Trophoblast cell (in vitro differentiated cells and primary cell): ENCODE measurements at regions not wholly inside any gene's neighbourhood (a gene's known extent, or its start where the extent isn't known, plus 50 kb on each side); places are given as distances from the start of the nearest gene placed in this dataset.

Source experiments
- DNase-seq, 2 donors: peaks; one replicate each; pipeline ENCODE4 v3.0.0-alpha.2; 2016
- H2AFZ ChIP-seq: 2 replicates; pipeline ENCODE4 v1.6.1; 2013; ENCODE audit warnings: low read length, moderate library complexity, mild to moderate bottlenecking; ENCODE audit not compliant: insufficient read depth, poor library complexity
- H2AK5ac ChIP-seq: 2 replicates; pipeline ENCODE4 v1.6.1; 2013; ENCODE audit warnings: mild to moderate bottlenecking, low read length
- H2BK120ac ChIP-seq: 2 replicates; pipeline ENCODE4 v1.6.1; 2013; ENCODE audit warnings: low read length, mild to moderate bottlenecking, moderate library complexity; ENCODE audit not compliant: insufficient read depth, poor library complexity
- H2BK12ac ChIP-seq: 2 replicates; pipeline ENCODE4 v1.6.1; 2013; ENCODE audit warnings: mild to moderate bottlenecking, low read length, moderate library complexity
- H2BK5ac ChIP-seq: 2 replicates; pipeline ENCODE4 v1.6.1; 2013; ENCODE audit warnings: low read length, low read depth, moderate library complexity, mild to moderate bottlenecking; ENCODE audit not compliant: poor library complexity
- H3K14ac ChIP-seq: 2 replicates; pipeline ENCODE4 v1.6.1; 2013; ENCODE audit warnings: mild to moderate bottlenecking, low read length
- H3K18ac ChIP-seq: 2 replicates; pipeline ENCODE4 v1.6.1; 2013; ENCODE audit warnings: mild to moderate bottlenecking, low read length
- H3K23ac ChIP-seq: 2 replicates; pipeline ENCODE4 v1.6.1; 2013; ENCODE audit warnings: low read length
- H3K27ac ChIP-seq: 2 replicates; pipeline ENCODE4 v1.5.1; 2013; ENCODE audit warnings: low read depth, mild to moderate bottlenecking, inconsistent platforms, low read length, moderate library complexity
- H3K27me3 ChIP-seq: 2 replicates; pipeline ENCODE4 v1.6.1; 2013; ENCODE audit warnings: inconsistent platforms, mild to moderate bottlenecking, low read length, moderate library complexity; ENCODE audit not compliant: insufficient read depth
- H3K36me3 ChIP-seq, 2 experiments: 1 replicate in 1 of 2; 2 replicates in 1 of 2; pipeline ENCODE4 v1.6.1; 2013; ENCODE audit warnings: low read length in 2 of 2, mild to moderate bottlenecking in 2 of 2, moderate library complexity in 1 of 2; ENCODE audit not compliant: insufficient read depth in 2 of 2, control insufficient read depth in 1 of 2
- H3K4ac ChIP-seq: 2 replicates; pipeline ENCODE4 v1.6.1; 2013; ENCODE audit warnings: low read depth, mild to moderate bottlenecking, low read length, moderate library complexity
- H3K4me1 ChIP-seq, 2 experiments: 1 replicate in 1 of 2; 2 replicates in 1 of 2; pipeline ENCODE4 v1.6.1; 2013; ENCODE audit warnings: low read length in 2 of 2, mild to moderate bottlenecking in 2 of 2, moderate library complexity in 1 of 2; ENCODE audit not compliant: insufficient read depth in 2 of 2, control insufficient read depth in 1 of 2
- H3K4me2 ChIP-seq: 2 replicates; pipeline ENCODE4 v1.6.1; 2013; ENCODE audit warnings: inconsistent platforms, mild to moderate bottlenecking, low read length, moderate library complexity
- H3K4me3 ChIP-seq: 2 replicates; pipeline ENCODE4 v1.5.1; 2013; ENCODE audit warnings: mild to moderate bottlenecking, low read depth, low read length, inconsistent platforms
- H3K79me1 ChIP-seq: one replicate; pipeline ENCODE4 v1.6.1; 2013; ENCODE audit warnings: low read length
- H3K79me2 ChIP-seq: 2 replicates; pipeline ENCODE4 v1.6.1; 2013; ENCODE audit warnings: low read length, mild to moderate bottlenecking; ENCODE audit not compliant: control insufficient read depth, insufficient read depth, poor library complexity
- H3K9ac ChIP-seq: 2 replicates; pipeline ENCODE4 v1.6.1; 2013; ENCODE audit warnings: mild to moderate bottlenecking, low read length
- H3K9me3 ChIP-seq: 2 replicates; pipeline ENCODE4 v1.6.1; 2013; ENCODE audit warnings: low read depth, mild to moderate bottlenecking, control low read depth, inconsistent platforms, low read length; ENCODE audit not compliant: insufficient read depth
- H4K12ac ChIP-seq: 2 replicates; pipeline ENCODE4 v1.6.1; 2013; ENCODE audit warnings: low read depth, mild to moderate bottlenecking, low read length, moderate library complexity
- H4K8ac ChIP-seq: 2 replicates; pipeline ENCODE4 v1.6.1; 2013; ENCODE audit warnings: low read depth, mild to moderate bottlenecking, low read length, moderate library complexity
- H4K91ac ChIP-seq: one replicate; pipeline ENCODE4 v1.6.1; 2013; ENCODE audit warnings: low read depth, mild to moderate bottlenecking, low read length, moderate library complexity
- WGBS: extraction: QIAGEN DNeasy Blood & Tissue Kit; methylation state at CpG from one replicate; pipeline ENCODE4 v1.1.7; 2013; ENCODE audit warnings: missing lambda C conversion rate; ENCODE audit not compliant: insufficient read length, insufficient coverage; ENCODE audit errors: extremely low coverage; 5-methylcytosine and 5-hydroxymethylcytosine counted together

DNA sequence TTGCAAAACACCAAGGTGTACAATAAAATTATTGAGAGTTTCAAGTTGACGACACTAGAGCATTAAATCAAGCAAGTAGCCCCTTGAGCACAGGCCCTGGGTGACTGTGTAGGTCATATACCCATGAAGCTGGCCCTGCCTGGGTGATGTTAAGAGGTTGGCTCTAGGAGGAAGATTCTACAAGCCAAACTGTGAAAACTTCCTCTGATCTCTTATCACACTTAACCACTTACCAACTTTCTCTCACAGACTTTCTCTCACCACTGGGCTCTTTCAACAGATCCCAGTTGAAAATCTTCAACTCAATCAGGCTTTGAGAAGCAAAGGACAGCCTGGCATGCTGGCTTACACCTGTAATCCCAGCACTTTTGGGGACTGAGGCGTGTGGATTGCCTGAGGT, 186.9 kb upstream of the BTG1 start:
- Histone ChIP-seq H3K79me1 (no peaks in the 10 kb centered on the region), H3K18ac (no peak overlapping the region), H3K14ac (no peak overlapping the region), H3K23ac (no peak overlapping the region), H3K4me2 (no peak overlapping the region), H3K4me3 (no peak overlapping the region), H2BK12ac (no peak overlapping the region), H3K27ac (no peak overlapping the region), H2BK5ac (no peak overlapping the region), H4K8ac (no peak overlapping the region), H3K4ac (no peak overlapping the region), H2AK5ac (no peak overlapping the region), H2BK120ac (no peak overlapping the region), H3K9me3 (peaks cover 3% of the 10 kb centered on the region), H3K4me1 (no peaks in the 10 kb centered on the region), H3K36me3 (no peaks in the 10 kb centered on the region), H4K91ac (no peak overlapping the region), H2AFZ (no peak overlapping the region), H3K9ac (peak overlapping the region; percentile 38), H3K27me3 (no peaks in the 10 kb centered on the region), H4K12ac (no peak overlapping the region), H3K79me2 (no peaks in the 10 kb centered on the region)
- WGBS = no CpG with 5 or more reads among the region's 2 CpGs
- DNase-seq = no peak

DNA sequence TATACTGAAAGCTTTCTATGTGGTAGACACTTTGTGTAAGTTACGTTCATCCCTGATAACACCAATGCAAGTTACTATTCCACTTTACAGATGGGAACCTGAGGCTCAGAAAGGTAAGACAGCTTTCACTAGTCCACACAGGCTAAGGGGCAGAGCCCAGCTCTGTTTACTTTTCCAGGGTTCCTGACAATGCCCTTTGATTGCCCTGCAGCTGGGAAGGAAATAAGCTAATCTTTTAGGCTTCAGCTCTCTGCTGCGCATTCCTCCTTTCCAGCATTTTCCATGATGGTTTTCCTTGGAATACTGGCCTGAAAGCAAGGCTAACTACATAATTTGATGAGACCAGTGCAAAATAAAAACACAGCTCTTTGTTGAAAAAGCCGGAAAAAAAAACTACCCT, 185.7 kb upstream of the BTG1 start:
- DNase-seq = no peak
- H2AFZ ChIP-seq = no peak overlapping the region
- H3K36me3 ChIP-seq = no peaks in the 10 kb centered on the region

DNA sequence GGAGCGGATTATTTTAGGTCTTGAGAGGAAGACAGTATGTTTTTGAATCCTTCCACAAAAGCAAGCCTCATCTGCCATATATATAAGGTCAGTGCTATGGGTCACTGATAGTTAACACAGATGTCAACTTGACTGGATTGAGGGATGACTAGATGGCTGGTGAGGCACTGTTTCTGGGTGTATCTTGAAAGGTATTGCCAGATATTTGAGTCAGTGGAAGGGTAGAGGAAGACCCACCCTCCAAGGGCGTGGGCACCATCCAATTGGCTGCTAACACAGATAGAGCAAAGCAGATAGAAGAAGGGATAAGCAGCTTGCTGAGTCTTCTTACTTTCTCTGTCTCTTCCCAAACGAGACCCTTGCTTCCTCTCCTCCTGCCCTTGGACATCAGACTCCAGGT, 185.0 kb upstream of the BTG1 start:
- Histone ChIP-seq H3K14ac (no peak overlapping the region), H2AK5ac (no peak overlapping the region), H3K9me3 (peaks cover 3% of the 10 kb centered on the region), H3K27ac (no peak overlapping the region), H3K36me3 (no peaks in the 10 kb centered on the region), H3K4me2 (no peak overlapping the region), H3K4ac (no peak overlapping the region), H3K9ac (no peak overlapping the region), H3K4me1 (no peaks in the 10 kb centered on the region), H3K4me3 (no peak overlapping the region), H2BK5ac (no peak overlapping the region), H2AFZ (no peak overlapping the region), H4K8ac (no peak overlapping the region), H2BK120ac (no peak overlapping the region), H2BK12ac (no peak overlapping the region), H3K79me2 (no peaks in the 10 kb centered on the region), H4K12ac (no peak overlapping the region), H3K27me3 (no peaks in the 10 kb centered on the region), H3K23ac (no peak overlapping the region), H3K18ac (no peak overlapping the region), H4K91ac (no peak overlapping the region), H3K79me1 (no peaks in the 10 kb centered on the region)
- no peak for DNase-seq
- WGBS = no CpG with 5 or more reads among the region's 3 CpGs

More for the DNA sequence above, 185.7 kb upstream of the BTG1 start:
- Histone ChIP-seq H3K4me3 (no peak overlapping the region), H2BK120ac (no peak overlapping the region), H3K9me3 (peaks cover 3% of the 10 kb centered on the region), H3K23ac (no peak overlapping the region), H3K9ac (no peak overlapping the region), H3K14ac (no peak overlapping the region), H3K27ac (no peak overlapping the region), H2BK5ac (no peak overlapping the region), H4K91ac (no peak overlapping the region), H3K4me1 (no peaks in the 10 kb centered on the region), H3K4ac (no peak overlapping the region), H4K12ac (no peak overlapping the region), H2AK5ac (no peak overlapping the region), H3K4me2 (no peak overlapping the region), H2BK12ac (no peak overlapping the region), H4K8ac (no peak overlapping the region), H3K18ac (no peak overlapping the region), H3K79me2 (no peaks in the 10 kb centered on the region), H3K79me1 (no peaks in the 10 kb centered on the region), H3K27me3 (no peaks in the 10 kb centered on the region)
- no CpG with 5 or more reads among the region's 3 CpGs for WGBS

DNA sequence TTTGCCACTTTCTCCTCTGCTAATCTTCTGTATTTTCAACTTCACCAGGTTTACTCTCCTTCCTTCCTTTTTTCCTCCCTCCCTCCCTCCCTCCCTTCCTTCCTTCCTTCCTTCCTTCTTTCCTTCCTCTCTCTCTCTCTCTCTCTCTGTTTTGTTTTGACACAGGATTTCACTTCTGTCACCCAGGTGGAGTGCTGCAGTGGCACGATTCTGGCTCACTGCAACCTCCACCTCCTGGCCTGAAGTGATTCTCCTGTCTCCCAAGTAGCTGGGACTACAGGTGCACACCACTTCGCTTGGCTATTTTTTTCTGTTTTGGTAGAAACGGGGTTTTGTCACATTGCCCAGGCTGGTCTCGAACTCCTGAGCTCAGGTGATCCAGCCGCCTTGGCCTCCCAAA, 181.2 kb upstream of the BTG1 start:
- Histone ChIP-seq H3K14ac (no peak overlapping the region), H3K9ac (no peak overlapping the region), H3K27me3 (no peaks in the 10 kb centered on the region), H2BK5ac (no peak overlapping the region), H3K4me2 (no peak overlapping the region), H4K91ac (no peak overlapping the region), H2AK5ac (no peak overlapping the region), H3K79me1 (no peaks in the 10 kb centered on the region), H3K9me3 (peaks cover 3% of the 10 kb centered on the region), H3K27ac (no peak overlapping the region), H3K36me3 (no peaks in the 10 kb centered on the region), H2BK12ac (no peak overlapping the region), H2AFZ (no peak overlapping the region), H3K4me3 (no peak overlapping the region), H3K23ac (no peak overlapping the region), H2BK120ac (no peak overlapping the region), H3K18ac (no peak overlapping the region), H4K12ac (no peak overlapping the region), H4K8ac (no peak overlapping the region), H3K79me2 (no peaks in the 10 kb centered on the region), H3K4me1 (no peaks in the 10 kb centered on the region), H3K4ac (no peak overlapping the region)
- no CpG with 5 or more reads among the region's 5 CpGs for WGBS
- DNase-seq = no peak
